Neuron (in vitro differentiated cells): ENCODE measurements at regions not wholly inside any gene's neighbourhood (a gene's known extent, or its start where the extent isn't known, plus 50 kb on each side); places are given as distances from the start of the nearest gene placed in this dataset.

Experiments
- H2AFZ ChIP-seq: one replicate; pipeline ENCODE4 v1.6.1; 2013; ENCODE audit warnings: low read depth, mild to moderate bottlenecking, inconsistent platforms, low read length, moderate library complexity
- H3K27me3 ChIP-seq: one replicate; pipeline ENCODE4 v1.6.1; 2013; ENCODE audit warnings: low read length; ENCODE audit not compliant: insufficient read depth
- H3K36me3 ChIP-seq: one replicate; pipeline ENCODE4 v1.6.1; 2013; ENCODE audit warnings: low read length; ENCODE audit not compliant: insufficient read depth
- H3K4me1 ChIP-seq: one replicate; pipeline ENCODE4 v1.6.1; 2013; ENCODE audit warnings: low read length; ENCODE audit not compliant: insufficient read depth
- H3K4me3 ChIP-seq: 2 replicates; pipeline ENCODE4 v1.5.1; 2013; ENCODE audit warnings: mild to moderate bottlenecking, low read length, moderate library complexity
- H3K9me3 ChIP-seq: one replicate; pipeline ENCODE4 v1.6.1; 2013; ENCODE audit warnings: low read length

- no peaks in the 10 kb centered on the region for H3K9me3 ChIP-seq
- no peak overlapping the region for H2AFZ ChIP-seq
- H3K36me3 ChIP-seq = no peaks in the 10 kb centered on the region
- H3K27me3 ChIP-seq = no peaks in the 10 kb centered on the region
- no peak overlapping the region for H3K4me3 ChIP-seq
- H3K4me1 ChIP-seq = peaks cover 22% of the 10 kb centered on the region
Observed at GRCh38 chr14:101191721-101192660, 288.5 kb upstream of the RTL1 start.

DNA sequence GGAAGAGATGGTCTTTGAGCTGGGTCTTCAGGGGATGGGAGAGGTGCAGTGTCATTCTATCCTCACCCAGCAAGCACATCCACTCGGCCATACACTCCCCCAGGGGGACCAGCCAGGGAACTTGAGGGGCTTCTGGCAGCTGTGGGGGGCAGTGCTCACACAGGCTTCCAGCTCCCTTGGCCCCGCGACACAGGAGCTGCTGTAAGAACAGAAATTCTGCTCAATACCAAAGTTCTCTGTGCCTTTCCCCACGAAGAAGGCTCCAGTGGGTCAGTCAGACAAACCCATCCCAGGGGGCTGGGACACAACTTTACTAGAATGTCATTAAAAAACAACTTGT is 289.1 kb upstream of the RTL1 start:
- Histone ChIP-seq H2AFZ (no peak overlapping the region), H3K4me3 (no peak overlapping the region), H3K27me3 (no peaks in the 10 kb centered on the region), H3K9me3 (no peaks in the 10 kb centered on the region), H3K4me1 (peaks cover 20% of the 10 kb centered on the region), H3K36me3 (no peaks in the 10 kb centered on the region)

GRCh38 chr14:101193106-101193844 is 289.8 kb upstream of the RTL1 start:
- Histone ChIP-seq H2AFZ (no peak overlapping the region), H3K36me3 (no peaks in the 10 kb centered on the region), H3K4me1 (peaks cover 19% of the 10 kb centered on the region), H3K4me3 (no peak overlapping the region), H3K9me3 (no peaks in the 10 kb centered on the region), H3K27me3 (no peaks in the 10 kb centered on the region)

DNA sequence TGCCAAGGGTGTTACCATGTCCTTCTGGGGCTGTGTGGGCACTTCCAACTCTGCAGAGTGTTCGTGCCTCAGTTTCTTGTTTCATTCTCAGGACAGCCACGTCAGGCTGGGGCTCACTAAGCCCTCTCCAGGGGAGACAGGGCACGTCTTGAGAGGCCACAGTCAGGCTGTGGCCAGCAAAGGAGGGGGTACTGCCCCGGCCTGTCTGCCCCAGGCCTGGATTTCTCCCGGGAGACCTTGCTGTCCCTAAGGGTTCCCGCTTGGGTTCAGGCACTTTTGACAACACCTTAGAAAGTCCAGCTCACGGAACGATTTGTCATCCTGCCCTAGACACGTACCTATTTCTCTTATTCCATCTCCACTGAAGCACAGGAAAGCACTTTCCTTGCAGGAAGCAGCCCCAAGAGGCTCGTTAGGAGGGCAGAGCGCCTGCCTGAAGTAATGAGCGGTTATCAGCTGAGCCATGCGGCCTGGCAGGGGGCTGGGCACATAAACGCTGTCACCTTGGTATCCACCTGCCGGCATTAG is 290.4 kb upstream of the RTL1 start:
- Histone ChIP-seq H3K36me3 (no peaks in the 10 kb centered on the region), H2AFZ (no peak overlapping the region), H3K27me3 (no peaks in the 10 kb centered on the region), H3K9me3 (no peaks in the 10 kb centered on the region), H3K4me3 (no peak overlapping the region), H3K4me1 (peaks cover 15% of the 10 kb centered on the region)

DNA sequence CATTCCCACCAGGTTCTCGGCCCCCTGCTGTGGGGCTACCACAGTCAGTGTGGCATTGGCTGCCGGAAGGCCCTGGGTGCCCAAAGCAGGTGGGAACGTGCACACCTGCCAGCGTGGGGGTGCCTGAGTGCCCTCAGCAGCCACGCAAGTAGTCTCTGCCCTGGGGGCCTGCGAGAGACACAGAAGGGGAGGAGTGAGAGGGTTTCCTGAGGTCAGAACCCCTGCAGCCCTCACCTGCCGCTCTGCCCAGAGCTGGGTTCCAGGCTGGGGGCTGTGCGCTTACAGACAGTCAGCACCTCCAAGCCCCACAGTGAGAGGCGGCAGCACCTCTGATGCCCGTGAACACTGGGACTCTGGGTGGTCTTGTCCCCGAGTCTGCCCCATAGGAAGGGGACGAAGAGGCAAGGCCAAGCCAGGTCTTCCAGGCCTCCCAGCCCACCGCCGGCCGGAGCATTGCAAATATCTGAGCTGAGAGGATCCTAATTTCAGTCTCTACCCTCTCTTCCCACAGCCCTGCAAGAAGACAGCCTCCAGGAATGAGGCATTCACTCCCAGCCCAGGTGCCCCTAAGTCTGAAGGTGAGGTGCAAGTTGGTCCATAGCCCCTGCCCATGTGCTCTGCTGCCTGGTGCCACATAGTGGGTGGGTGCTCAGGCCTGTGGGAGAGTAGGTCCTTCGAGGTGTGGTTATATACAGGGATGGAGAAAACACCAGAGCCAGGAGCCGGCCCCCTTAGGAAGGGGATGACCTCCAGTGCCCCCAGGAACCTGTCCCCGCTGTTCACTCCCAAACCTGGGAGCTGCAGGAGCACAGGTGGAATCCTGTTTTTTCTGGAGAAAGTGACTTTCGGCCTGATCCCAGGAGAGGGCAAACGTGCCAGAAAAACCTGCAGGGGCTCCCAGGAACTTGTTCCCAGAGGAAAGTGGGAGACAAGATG is 291.1 kb upstream of the RTL1 start:
- H2AFZ ChIP-seq = no peak overlapping the region
- peaks cover 8% of the 10 kb centered on the region for H3K4me1 ChIP-seq
- no peak overlapping the region for H3K4me3 ChIP-seq
- H3K27me3 ChIP-seq = no peaks in the 10 kb centered on the region
- H3K9me3 ChIP-seq = no peaks in the 10 kb centered on the region
- no peaks in the 10 kb centered on the region for H3K36me3 ChIP-seq

DNA sequence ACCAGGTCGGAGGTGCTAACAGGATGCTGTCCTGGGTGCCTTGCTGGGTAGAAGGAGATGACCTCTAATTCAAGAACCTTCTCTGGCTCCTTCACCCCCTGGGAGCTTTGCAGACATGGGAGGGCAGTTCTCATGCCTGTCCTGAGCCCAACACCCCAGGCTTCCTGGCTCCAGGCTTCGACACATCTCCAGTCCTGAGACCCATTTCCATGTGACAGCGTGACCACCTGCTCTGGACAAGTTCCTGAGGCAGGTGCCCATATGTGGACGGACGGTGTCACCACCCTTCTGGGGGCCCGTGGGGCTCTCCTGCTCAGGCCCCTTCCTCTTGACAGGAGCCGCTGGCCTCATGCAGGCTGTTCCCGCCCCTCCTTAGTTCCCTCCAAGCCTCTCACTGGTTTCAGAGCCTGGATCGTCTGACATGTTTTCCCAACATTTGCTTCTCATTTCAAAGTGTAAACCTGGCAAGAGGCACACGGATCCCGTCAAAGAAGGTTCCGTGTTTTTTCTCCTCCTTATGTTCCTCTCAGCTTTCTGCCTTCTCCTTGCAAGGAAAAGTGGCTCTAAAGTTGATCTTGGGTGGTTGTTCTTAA is 291.9 kb upstream of the RTL1 start:
- no peaks in the 10 kb centered on the region for H3K36me3 ChIP-seq
- no peaks in the 10 kb centered on the region for H3K27me3 ChIP-seq
- H3K4me3 ChIP-seq = no peak overlapping the region
- H2AFZ ChIP-seq = no peak overlapping the region
- H3K9me3 ChIP-seq = no peaks in the 10 kb centered on the region
- peaks cover 7% of the 10 kb centered on the region for H3K4me1 ChIP-seq

DNA sequence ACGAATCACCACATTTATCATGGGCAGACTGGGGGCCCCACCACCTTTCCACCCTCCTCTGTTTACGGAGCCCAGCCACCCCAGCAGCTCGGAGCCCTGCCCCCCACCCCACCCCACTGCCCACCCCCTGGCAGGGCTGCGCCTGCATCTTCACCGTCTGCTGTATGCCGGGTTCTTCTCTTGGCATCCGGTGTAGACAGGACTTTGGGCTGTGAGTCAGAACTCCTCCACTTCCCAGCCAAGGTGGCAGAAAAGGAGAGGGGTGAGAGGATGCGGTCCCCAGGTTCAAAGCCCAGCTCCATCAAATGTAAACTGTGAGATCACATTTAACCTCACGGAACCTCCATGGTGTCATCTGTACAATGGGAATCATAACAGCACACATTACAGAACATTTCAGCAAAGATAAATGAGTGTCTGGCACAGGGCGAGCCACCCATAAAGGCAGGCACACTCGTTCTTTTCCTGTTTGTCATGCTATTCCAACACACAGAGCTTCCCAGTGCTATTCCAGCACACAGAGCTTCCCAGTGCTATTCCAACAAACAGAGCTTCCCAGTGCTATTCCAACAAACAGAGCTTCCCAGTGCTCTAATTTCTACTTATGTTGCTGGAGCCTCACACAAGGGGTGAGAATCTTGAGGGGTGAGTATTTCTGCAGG is 292.7 kb upstream of the RTL1 start:
- Histone ChIP-seq H3K27me3 (no peaks in the 10 kb centered on the region), H3K4me1 (peaks cover 3% of the 10 kb centered on the region), H3K4me3 (no peak overlapping the region), H2AFZ (no peak overlapping the region), H3K36me3 (no peaks in the 10 kb centered on the region), H3K9me3 (peaks cover 2% of the 10 kb centered on the region)

DNA sequence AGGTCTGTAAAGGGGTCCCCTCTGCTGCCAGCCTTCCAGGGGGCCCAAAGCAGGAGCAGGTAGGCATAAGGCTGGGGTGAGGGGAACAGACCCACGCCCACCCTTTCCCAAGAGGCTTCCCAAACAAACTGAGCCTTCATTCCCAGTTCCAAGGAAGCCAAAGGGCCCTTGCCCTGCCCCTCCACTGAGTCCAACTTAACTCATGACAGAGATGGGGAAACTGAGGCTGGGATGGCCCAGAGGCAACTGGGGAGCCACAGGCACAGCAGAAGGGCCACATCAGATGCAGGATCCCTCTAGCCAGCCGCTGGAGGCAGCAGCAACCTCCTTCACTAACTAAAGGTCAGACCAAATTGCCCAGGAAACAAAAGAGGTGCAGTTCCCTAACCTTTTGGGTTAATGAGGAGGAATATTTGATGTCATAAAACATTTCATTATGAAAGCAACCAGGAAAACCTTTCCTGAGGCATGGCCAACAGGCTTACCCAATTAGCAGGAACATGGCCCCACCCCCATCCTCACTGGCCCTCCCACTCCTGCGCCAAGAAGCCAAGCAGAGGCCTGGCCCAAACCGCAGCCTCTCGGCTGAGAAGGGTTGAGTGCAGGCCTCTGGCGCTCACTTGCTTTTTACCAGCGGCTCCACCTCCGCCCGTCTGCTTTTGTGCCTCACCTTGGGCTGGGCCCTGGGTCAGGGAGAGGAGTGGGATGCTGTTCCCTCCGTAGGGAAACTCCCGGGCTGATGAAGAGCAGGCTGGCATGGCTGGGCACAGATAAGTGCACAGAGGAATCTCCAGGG is 293.5 kb upstream of the RTL1 start:
- Histone ChIP-seq H2AFZ (no peak overlapping the region), H3K4me1 (no peaks in the 10 kb centered on the region), H3K27me3 (no peaks in the 10 kb centered on the region), H3K36me3 (no peaks in the 10 kb centered on the region), H3K9me3 (peaks cover 2% of the 10 kb centered on the region), H3K4me3 (no peak overlapping the region)

GRCh38 chr14:101197595-101198397 is 294.3 kb upstream of the RTL1 start:
- Histone ChIP-seq H2AFZ (no peak overlapping the region), H3K27me3 (no peaks in the 10 kb centered on the region), H3K4me3 (no peak overlapping the region), H3K9me3 (peaks cover 5% of the 10 kb centered on the region), H3K36me3 (no peaks in the 10 kb centered on the region), H3K4me1 (no peaks in the 10 kb centered on the region)

- H3K4me3 ChIP-seq = no peak overlapping the region
Observed at GRCh38 chr14:101198398-101199027, 295.0 kb upstream of the RTL1 start.

More at GRCh38 chr14:101198398-101199027, 295.0 kb upstream of the RTL1 start:
- Histone ChIP-seq H3K9me3 (peaks cover 10% of the 10 kb centered on the region), H3K27me3 (no peaks in the 10 kb centered on the region), H2AFZ (no peak overlapping the region), H3K36me3 (no peaks in the 10 kb centered on the region), H3K4me1 (no peaks in the 10 kb centered on the region)
